ENCODE measurements at regions not wholly inside any gene's neighbourhood (a gene's known extent, or its start where the extent isn't known, plus 50 kb on each side); places are given as distances from the start of the nearest gene placed in this dataset.

DNA sequence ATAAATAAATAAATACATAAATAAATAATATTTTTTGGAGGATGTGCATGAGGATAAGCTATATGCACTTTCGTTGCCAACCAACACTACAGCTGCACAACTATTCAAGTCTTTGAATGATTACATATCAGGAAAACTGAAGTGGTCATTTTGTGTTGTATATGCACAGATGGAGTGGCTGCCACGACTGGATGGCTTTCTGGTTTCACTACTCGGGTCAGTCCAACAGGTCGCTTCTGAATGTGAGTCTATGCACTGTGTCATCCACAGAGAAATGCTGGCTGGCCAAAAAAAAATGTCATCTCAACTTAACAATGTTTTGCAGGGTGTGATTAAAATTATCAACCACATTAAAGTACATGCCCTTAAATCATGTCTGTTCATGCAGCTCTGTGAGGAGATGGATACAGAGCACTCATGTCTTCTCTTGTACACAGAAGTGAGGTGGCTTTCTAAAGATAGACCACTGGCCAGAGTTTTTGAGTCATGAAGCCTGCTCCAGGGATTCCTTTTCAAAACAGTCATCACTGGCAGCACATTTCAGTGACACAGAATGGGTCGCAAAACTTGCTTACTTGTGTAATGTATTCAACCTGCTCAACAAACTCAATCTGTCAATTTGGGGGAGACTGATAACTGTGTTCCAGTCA lies 589.8 kb upstream of the CYLC2 start (continued):
- no peak for TF ChIP-seq PBX3 (IDR thresholded peaks at IDR 0.05)
- TF ChIP-seq RXRA (IDR thresholded peaks at IDR 0.05; ENCODE audit: borderline replicate concordance, low read depth), result no peak
- TF ChIP-seq RAD21 (IDR thresholded peaks at IDR 0.05; ENCODE audit: low read length), result no peak

- Histone ChIP-seq H3K36me3 (replicated peaks in 1 of 2; ENCODE audit: control insufficient read depth in 1 of 2, insufficient read depth in 2 of 2, low read length in 1 of 2) (no peaks in the 10 kb centered on the region), H3K79me2 (ENCODE audit: insufficient read depth) (no peaks in the 10 kb centered on the region), H4K20me1 (ENCODE audit: insufficient read depth) (no peaks in the 10 kb centered on the region), H3K9me2 (no peaks in the 10 kb centered on the region), H3K9me3 (no peaks in the 10 kb centered on the region), H3K4me2 (no peak overlapping the region), H3K9ac (no peak overlapping the region), H3K4me3 (ENCODE audit: low read depth in 2 of 2, low read length in 1 of 2) (no peak overlapping the region), H3K4me1 (ENCODE audit: control insufficient read depth in 1 of 2, insufficient read depth in 2 of 2, low read depth in 1 of 2, low read length in 1 of 2) (no peaks in the 10 kb centered on the region), H3F3A (replicated peaks; ENCODE audit: insufficient read depth) (no peaks in the 10 kb centered on the region), H2AFZ (ENCODE audit: low read depth) (no peak overlapping the region), H3K27ac (ENCODE audit: low read depth in 2 of 2, low read length in 1 of 2) (no peak overlapping the region), H3K27me3 (ENCODE audit: insufficient read depth) (no peaks in the 10 kb centered on the region)
- no peak for DNase-seq
- 16% methylated on average over 3 of the region's 3 CpGs for WGBS (ENCODE audit: low lambda C conversion rate)
- POLR2A ChIA-PET, result no interaction called here
- CTCF ChIA-PET, result no interaction called here
- TF ChIP-seq GATA2 (CRISPR knock-in tag; IDR thresholded peaks at IDR 0.05), result no peak
- no peak for TF ChIP-seq USF2 (IDR thresholded peaks at IDR 0.05; ENCODE audit: borderline replicate concordance, low read depth, low read length)
- TF ChIP-seq EP300 (IDR thresholded peaks at IDR 0.05; ENCODE audit: borderline replicate concordance in 1 of 2, low read depth in 1 of 2, low read length in 1 of 2), result no peak
- TF ChIP-seq, protein P1, sequence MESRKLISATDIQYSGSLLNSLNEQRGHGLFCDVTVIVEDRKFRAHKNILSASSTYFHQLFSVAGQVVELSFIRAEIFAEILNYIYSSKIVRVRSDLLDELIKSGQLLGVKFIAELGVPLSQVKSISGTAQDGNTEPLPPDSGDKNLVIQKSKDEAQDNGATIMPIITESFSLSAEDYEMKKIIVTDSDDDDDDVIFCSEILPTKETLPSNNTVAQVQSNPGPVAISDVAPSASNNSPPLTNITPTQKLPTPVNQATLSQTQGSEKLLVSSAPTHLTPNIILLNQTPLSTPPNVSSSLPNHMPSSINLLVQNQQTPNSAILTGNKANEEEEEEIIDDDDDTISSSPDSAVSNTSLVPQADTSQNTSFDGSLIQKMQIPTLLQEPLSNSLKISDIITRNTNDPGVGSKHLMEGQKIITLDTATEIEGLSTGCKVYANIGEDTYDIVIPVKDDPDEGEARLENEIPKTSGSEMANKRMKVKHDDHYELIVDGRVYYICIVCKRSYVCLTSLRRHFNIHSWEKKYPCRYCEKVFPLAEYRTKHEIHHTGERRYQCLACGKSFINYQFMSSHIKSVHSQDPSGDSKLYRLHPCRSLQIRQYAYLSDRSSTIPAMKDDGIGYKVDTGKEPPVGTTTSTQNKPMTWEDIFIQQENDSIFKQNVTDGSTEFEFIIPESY (IDR thresholded peaks at IDR 0.05; ENCODE audit: borderline replicate concordance, low read depth), result no peak
- TF ChIP-seq MXI1 (IDR thresholded peaks at IDR 0.05; ENCODE audit: low read depth, low read length), result no peak
- TF ChIP-seq FOSL2 (IDR thresholded peaks at IDR 0.05; ENCODE audit: borderline replicate concordance, low read depth), result no peak
- no peak for TF ChIP-seq USF1 (IDR thresholded peaks at IDR 0.05; ENCODE audit: borderline replicate concordance, low read depth)
- no peak for TF ChIP-seq NFIC (IDR thresholded peaks at IDR 0.05; ENCODE audit: borderline replicate concordance)
- TF ChIP-seq JUND (IDR thresholded peaks at IDR 0.05), result no peak
- TF ChIP-seq RAD21 (IDR thresholded peaks at IDR 0.05; ENCODE audit: low read length), result no peak
- no peak for TF ChIP-seq TCF12 (IDR thresholded peaks at IDR 0.05)
- no peak for TF ChIP-seq CHD2 (IDR thresholded peaks at IDR 0.05; ENCODE audit: low read length, partially characterized antibody)
- no peak for TF ChIP-seq POLR2AphosphoS5 (IDR thresholded peaks at IDR 0.05; ENCODE audit: low read depth, low read length)
These were observed 591.6 kb upstream of the CYLC2 start for GRCh38 chr9:102403514-102403913.
